ENCODE measurements at regions not wholly inside any gene's neighbourhood (a gene's known extent, or its start where the extent isn't known, plus 50 kb on each side); places are given as distances from the start of the nearest gene placed in this dataset.

- Histone ChIP-seq H3K27me3 (ENCODE audit: insufficient read depth, low read length) (no peaks in the 10 kb centered on the region), H3K9ac (ENCODE audit: low read length) (no peak overlapping the region), H3K27ac (ENCODE audit: low read depth, low read length) (no peak overlapping the region), H3K4me1 (ENCODE audit: control insufficient read depth in 1 of 2, insufficient read depth in 2 of 2, low read length in 2 of 2) (peaks cover 3 to 9% of the 10 kb centered on the region in 2 experiments; a peak in 3 of 4 replicates), H3K4me3 (replicated peaks in 1 of 2; ENCODE audit: low read depth in 1 of 2, low read length in 2 of 2) (no peak overlapping the region), H3K4me2 (ENCODE audit: low read length) (no peak overlapping the region), H3K9me2 (ENCODE audit: insufficient read depth) (no peaks in the 10 kb centered on the region), H3K9me3 (ENCODE audit: control insufficient read depth in 1 of 2, insufficient read depth in 1 of 2, low read depth in 1 of 2, low read length in 2 of 2) (no peaks in the 10 kb centered on the region), H4K20me1 (ENCODE audit: insufficient read depth) (no peaks in the 10 kb centered on the region), H3K79me2 (ENCODE audit: insufficient read depth, low read length) (no peaks in the 10 kb centered on the region), H2AFZ (ENCODE audit: low read depth, low read length, poor library complexity, severe bottlenecking) (no peak overlapping the region), H3K36me3 (ENCODE audit: control insufficient read depth in 1 of 2, insufficient read depth in 2 of 2, low read length in 2 of 2) (no peaks in the 10 kb centered on the region)
- ChIA-PET CTCF (no interaction called here), POLR2A (no interaction called here), RAD21 (ENCODE audit: low non-redundant PET in 1 of 2, low total read pairs in 2 of 2, uncharacterized antibody in 2 of 2, unreplicated experiment in 2 of 2) (no interaction called here)
- DNase-seq (ENCODE audit: low read depth, low spot score) (no peak), ATAC-seq (no peak)
- BruUV-seq (replicated peaks), result no TSS peak
- TF ChIP-seq CTCF (IDR thresholded peaks at IDR 0.05 in 2 of 3, conservative IDR thresholded peaks at IDR 0.05 in 1 of 3; ENCODE audit: borderline replicate concordance in 1 of 3, insufficient read depth in 1 of 3, low read depth in 2 of 3, low read length in 2 of 3) (no peak), MAX (IDR thresholded peaks at IDR 0.05) (no peak), YY1 (IDR thresholded peaks at IDR 0.05; ENCODE audit: extremely low read depth, insufficient replicate concordance, low read depth, low read length) (no peak), EZH2 (IDR thresholded peaks at IDR 0.05) (no peak)
- intact Hi-C loops (cut with micrococcal nuclease), result no loop called here
Observed at GRCh38 chr19:30086220-30086619, 144.2 kb downstream of the URI1 start.

GRCh38 chr19:30086916-30087315 lies 144.9 kb downstream of the URI1 start:
- Histone ChIP-seq H3K4me1 (ENCODE audit: control insufficient read depth in 1 of 2, insufficient read depth in 2 of 2, low read length in 2 of 2) (peaks cover 3 to 9% of the 10 kb centered on the region in 2 experiments; a peak in 3 of 4 replicates), H4K20me1 (ENCODE audit: insufficient read depth) (no peaks in the 10 kb centered on the region), H3K4me2 (ENCODE audit: low read length) (no peak overlapping the region), H3K79me2 (ENCODE audit: insufficient read depth, low read length) (no peaks in the 10 kb centered on the region), H3K36me3 (ENCODE audit: control insufficient read depth in 1 of 2, insufficient read depth in 2 of 2, low read length in 2 of 2) (no peaks in the 10 kb centered on the region), H3K9me2 (ENCODE audit: insufficient read depth) (no peaks in the 10 kb centered on the region), H3K27me3 (ENCODE audit: insufficient read depth, low read length) (no peaks in the 10 kb centered on the region), H3K9me3 (ENCODE audit: control insufficient read depth in 1 of 2, insufficient read depth in 1 of 2, low read depth in 1 of 2, low read length in 2 of 2) (no peaks in the 10 kb centered on the region), H3K4me3 (replicated peaks in 1 of 2; ENCODE audit: low read depth in 1 of 2, low read length in 2 of 2) (no peak overlapping the region), H3K9ac (ENCODE audit: low read length) (no peak overlapping the region), H2AFZ (ENCODE audit: low read depth, low read length, poor library complexity, severe bottlenecking) (no peak overlapping the region), H3K27ac (ENCODE audit: low read depth, low read length) (no peak overlapping the region)
- no TSS peak for BruUV-seq (replicated peaks)
- ATAC-seq (no peak), DNase-seq (ENCODE audit: low read depth, low spot score) (no peak)
- CTCF ChIA-PET, result no interaction called here
- TF ChIP-seq SP1 (IDR thresholded peaks at IDR 0.05; ENCODE audit: low read depth), result no peak
- TF ChIP-seq CEBPB (IDR thresholded peaks at IDR 0.05; ENCODE audit: low read depth), result no peak
- no peak for TF ChIP-seq ZBTB33 (IDR thresholded peaks at IDR 0.05; ENCODE audit: extremely low read depth, insufficient replicate concordance, low read length)
- no peak for TF ChIP-seq REST (IDR thresholded peaks at IDR 0.05; ENCODE audit: low read depth)
- POLR2A ChIA-PET, result no interaction called here
- RAD21 ChIA-PET (ENCODE audit: low non-redundant PET in 1 of 2, low total read pairs in 2 of 2, uncharacterized antibody in 2 of 2, unreplicated experiment in 2 of 2), result no interaction called here
- intact Hi-C loops (cut with micrococcal nuclease), result no loop called here
